Embryonic facial prominence (tissue), 1 donor: ENCODE measurements at regions not wholly inside any gene's neighbourhood (a gene's known extent, or its start where the extent isn't known, plus 50 kb on each side); places are given as distances from the start of the nearest gene placed in this dataset.

Experiments
- DNase-seq: peaks from one replicate; pipeline ENCODE4 v3.0.0-alpha.2; 2016; ENCODE audit errors: extremely low spot score

DNA sequence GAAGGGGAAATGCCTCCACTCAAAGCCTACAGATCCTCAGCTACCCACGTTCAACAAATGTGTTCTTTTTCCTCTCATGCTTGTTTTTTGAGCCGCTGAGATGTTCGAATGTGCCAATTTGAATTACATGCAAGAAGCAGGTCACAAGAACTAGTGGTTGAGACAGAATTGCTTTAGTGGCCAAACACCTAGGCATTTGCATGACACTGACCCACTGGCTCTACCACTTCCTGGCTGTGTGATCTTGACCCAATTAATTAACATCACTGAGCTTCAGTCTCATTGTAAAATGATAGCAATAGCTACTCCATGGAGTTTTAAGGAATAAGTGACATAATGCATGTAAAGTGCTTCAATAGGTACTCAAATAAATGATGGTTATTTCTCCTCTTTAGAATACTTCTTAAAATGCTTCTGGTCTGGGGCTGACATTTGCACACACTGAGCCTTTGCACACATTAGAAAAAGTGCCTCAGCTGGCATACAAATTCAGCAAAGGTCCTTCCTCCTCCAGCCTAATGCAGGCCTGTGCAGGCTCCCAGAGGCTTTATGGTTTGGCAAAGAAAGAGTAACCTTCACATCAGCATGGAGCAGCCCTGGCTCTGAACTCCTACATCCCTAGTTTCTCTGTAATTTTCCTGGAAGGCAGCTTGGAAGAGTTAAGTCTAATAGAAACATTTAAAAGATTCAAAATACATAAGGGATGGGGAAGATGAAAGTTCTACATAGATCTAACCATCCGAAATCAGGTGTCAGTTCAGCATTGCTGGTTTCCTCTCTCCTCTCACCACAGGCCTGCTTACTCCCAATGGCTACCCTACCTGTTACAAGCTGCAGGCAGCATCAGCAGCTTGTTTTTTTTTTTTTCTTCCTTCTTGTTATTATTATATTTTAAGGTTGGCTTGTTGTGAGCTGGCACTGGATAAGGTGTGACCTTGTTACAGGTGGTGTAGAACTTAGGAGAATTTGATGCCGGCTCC, 107.4 kb downstream of the TBX19 start:
- DNase-seq: no peak

DNA sequence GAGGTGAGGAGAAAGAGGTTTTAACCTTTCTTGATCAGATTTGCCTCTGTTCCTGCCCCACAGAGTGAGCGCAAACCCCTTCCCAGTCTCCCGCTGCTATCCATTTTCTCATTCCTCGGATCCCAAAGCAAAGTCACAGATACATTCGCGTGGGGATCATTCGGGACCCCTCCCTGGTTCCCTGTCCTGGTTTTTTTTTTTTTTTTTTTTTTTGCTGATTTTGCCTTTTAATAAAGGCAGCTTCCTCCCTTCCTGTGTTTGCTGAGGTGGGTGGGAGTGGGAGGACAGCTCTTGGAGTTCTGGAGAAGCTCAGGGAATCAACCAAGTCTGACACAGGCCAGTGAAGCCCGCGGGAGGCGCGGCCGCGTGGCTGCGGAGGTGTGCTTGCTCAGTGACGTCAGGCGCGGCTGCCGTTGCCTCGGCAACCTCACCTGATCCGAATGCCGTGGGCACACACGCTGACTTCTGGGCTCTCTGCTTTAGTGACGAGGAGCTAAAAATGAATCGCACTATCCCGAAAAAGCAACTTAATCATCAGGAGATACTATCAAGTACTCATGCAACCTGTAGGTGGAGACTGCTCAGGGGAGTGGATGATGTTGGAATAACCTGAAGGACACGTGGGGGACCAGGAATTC, 106.4 kb downstream of the TBX19 start:
- no peak for DNase-seq

DNA sequence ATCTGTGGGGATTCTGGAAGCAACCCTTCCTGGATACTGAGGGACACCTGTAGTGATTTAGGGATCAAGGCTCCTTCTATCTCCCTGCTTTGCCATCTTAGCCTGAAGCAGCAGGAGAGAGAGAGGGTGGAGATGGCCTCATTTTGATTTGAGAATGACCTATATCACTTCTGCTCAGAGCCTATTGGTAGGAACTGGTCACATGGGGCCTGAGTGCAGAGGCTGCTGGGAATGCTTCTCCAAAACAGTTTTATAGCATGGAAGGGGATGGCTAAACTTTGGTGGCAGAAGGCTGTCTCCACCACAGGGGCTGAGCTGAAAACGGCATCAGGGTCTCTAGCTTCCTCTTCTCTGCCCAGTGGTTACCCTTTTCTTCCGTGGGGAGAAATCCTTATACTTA, 105.8 kb downstream of the TBX19 start:
- no peak for DNase-seq

DNA sequence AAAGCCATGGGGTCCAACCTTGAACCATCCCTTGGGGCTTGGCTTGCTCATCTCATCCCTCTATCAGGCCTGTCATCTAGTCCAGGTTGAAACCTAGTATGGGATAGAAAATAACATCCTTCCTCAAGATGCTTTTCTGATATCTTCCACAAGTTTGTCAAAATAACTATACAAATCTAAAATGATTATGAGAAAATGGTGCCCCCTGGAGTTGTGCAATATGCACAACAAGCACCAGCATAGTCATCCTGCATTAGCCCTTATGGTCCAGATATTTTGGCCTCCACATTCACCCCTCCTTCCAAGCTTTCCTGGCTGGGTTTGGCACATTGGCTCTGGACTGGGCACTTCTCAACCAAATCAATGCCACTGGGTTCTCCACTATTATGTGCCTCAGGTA, 101.2 kb downstream of the TBX19 start:
- no peak for DNase-seq

DNA sequence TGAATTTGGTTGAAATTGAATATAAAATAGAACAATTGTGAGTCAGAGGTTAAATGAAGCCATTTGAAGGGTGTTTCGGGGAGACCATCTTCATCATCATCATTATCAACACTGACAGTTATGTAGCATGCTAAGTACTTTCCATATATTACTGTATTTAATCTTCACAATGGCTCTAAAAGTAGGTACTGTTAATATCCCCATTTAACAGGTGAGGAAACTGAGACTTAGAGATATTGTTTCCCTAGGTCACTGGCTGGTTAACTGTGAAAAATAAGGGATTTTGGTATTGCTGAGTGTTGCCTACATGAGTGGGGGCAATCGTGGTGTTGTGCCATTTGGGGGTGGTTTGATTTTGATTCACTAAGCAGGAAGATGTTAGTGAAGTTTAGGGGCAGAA, 100.3 kb downstream of the TBX19 start:
- DNase-seq: no peak

DNA sequence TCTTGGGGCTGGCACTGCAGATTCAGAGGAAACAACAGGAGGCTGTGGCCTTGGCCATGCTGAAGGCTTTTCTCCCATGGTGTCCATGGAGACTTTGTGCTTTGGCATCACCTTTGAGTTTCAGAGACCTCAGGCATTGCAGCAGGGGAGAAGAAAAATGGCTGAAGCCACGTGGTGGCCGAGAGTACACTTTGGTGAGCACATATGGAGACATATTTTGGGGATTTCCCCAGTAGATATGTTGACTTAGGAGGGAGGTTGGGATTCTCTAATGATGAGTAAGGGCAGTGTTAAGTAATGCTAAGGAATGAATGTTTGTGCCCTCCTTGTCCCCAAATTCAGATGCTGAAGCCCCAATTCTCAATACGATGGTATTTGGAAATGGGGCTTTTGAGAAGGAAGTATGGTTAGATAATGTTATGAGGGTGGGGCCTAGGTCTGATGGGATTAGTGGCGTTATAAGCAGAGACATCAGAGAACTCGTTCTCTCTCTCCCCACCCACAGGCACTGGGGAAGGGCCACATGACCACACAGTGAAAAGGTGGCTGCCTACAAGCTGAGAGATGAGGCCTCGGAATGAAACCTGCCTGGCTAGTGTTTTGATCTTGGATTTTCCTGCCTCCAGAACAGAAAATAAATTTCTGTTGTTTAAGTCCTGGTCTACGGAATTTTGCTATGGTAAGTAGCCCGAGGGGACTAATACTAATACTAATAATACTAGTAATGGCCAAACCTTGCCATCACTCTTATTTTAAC, 98.6 kb downstream of the TBX19 start:
- no peak for DNase-seq

DNA sequence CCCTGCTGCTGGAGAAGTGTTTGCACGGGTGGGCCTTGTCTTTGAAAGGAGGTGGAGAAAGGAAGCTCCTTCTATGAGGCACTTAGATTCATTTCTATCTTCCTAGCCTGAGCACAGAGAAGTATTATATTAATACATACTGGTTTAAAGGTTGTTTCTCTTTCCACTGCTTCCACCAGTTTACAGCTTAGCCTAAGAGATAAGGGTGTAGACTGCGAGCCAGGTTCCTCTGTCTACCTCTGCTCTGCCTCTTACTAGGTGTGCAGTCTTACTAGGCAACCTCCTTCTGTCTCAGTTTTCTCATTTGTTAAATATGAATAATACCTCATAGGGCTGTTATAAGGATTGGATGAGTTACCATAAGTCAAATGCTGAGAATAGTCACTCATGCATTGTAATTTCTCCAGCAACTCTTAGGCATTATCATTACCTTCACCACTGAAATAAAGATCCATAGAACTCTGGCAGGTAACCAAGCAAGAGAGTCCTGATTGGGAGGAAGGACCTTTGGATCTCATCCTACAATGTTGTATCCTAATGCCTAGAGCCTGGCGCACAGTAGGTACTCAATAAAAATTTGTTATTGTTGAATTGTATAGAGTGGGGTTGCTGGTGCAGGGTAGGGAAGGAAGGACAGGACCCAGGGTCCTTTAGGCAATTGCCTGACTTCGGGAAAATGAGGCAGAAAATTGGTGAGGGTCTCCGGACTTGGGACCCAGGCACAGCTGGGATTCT, 95.1 kb downstream of the TBX19 start:
- no peak for DNase-seq

DNA sequence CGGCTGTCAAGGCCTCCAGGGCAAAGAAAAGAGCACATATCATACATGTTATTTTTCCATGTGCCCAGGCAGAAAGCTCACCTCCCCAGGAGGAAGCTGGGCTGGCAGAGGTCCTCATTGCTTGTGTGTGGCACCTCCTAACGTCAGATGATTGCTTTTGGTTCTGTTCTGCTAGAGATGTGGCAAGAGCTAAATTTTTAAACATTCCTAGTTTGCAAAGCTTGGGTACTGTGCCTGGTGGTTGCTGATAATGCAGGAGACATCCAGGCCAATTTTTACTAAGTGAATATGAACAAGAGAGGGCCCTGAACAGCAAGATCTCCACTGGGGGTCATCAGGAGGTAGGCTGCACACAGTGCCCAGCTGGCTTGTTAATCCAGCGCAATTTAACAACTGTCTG, 93.9 kb downstream of the TBX19 start:
- no peak for DNase-seq

DNA sequence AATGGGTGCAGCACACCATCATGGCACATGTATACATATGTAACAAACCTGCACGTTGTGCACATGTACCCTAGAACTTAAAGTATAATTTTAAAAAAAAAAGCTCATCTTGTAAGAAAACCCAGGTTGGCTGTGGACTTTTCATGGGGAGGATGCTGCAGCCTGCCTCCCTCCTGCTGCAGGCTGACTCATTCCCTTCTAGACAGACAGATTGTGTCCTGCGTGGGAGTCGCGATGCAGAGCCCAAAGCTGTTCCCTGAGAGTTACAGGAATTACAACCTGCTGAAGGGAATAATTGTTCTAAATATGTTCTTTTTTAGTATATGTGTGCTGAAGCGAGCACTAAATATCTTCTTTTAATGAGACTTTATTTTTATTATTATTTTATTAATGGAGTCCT, 93.2 kb downstream of the TBX19 start:
- no peak for DNase-seq

DNA sequence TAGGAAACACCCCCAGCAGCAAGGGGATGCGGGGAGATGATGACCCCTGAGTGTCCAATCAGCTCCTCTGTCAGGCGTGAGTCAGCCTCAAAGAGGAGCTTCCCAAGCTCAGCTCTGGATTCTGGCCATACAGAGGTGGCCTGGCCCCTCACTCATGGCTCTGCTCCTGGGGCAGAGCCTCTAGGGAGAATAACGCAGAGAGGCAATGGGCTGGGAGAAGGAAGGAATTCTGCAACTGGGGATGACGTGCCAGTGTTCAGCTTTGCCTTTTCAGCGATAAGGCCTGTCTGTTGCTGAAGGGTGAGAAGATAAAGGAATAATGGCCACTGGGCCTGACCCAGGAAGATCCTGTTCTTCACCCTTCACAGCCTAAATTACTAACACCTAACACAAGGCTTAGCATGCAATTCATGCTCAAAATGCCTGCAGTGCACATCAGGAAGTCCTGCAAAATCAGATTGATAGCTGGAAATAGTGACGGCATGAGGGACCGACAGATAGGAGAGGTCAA, 92.2 kb downstream of the TBX19 start:
- DNase-seq: no peak

DNA sequence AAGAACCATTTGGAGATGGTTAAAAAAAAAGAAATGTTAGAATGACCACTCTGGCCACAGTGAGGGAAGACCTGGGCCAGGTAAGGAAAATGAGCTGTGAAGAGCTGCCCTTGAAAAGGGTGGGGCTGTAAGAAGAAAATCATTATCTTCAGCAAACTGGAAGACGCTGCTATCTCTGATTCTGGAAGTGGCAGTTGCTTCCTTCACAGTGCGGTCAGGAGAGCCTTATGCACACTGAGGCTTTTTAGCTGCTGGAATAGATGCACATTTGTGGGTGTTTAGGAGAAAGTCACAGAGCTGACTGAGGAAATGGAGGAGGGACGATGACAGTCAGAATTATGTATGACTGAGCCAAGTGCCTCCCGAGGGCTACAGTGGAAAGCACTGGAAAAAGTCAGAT, 91.6 kb downstream of the TBX19 start:
- DNase-seq: no peak

DNA sequence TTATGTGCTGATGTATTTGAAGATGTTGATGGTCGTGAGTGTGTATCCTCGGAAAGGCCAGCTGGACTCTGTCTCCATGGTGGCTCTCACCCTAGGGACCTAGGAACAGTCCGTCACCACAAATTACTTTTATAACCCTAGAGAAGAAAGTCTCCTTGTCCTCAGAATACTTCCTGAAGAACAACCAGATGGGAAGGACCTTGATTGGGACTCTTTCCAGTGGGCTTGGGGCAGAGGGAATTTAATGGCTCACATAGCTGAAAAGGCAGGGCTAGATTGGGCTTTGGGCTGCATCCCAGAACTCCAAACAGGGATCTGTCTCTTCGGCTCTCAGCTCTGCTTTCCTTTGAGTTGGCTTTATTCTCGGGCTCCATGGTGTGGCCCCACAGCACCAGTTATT, 90.8 kb downstream of the TBX19 start:
- no peak for DNase-seq

DNA sequence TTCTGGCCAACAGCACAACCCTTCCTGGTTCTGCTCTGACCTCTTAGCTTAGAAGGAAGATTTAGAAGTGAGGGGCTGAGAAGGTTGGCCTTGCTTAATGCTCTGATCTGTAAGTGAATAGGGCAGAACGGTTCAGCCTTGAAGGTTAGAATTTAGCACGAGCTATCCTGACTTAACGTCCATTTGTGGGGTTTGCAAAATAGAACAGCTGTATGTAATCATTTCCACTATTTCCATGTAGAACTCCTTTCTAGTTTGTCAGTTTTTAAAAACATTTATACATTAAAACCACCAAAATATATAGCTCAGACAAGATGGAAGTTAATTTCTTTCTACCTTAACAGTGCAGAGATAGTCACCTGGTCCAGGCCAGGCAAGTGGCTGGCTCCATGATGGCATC, 89.9 kb downstream of the TBX19 start:
- no peak for DNase-seq

DNA sequence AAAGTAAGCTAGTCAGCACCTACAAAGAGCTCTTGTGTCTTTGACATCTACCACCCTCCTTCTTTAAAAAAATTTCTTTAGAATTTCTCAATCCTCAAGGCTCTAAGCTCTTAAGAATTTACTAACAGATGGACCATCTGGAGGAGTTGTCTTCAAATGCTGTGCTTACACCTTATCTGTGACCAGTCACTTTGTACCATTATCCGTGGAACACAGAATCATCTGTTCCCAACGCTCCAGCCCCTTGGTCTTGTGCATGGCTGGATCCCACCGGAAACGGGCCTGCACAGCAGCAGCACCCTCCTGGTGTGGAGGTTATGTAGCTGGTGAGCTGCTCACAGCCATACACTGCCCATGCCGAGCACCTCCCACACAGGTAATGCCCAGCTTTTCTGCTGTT, 89.0 kb downstream of the TBX19 start:
- no peak for DNase-seq

DNA sequence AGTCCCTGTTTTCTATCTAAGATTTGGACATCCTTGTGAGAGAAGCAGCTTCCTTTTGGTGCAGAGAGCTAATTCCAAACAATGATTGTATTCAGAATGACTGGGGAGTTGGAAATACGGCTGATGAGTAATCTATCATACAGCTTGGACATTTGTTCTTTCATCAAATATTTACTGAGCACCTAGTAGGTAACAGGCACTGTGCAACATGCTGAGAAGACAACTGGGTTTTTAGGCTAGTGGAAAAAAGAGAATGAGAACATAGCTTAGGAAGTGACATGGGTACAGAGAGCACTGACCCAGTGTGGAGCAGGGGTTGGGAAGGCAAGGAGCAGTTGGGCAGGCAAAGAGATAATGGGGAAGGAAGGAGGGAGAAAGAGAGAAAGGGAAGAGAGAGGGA, 87.5 kb downstream of the TBX19 start:
- DNase-seq: no peak

DNA sequence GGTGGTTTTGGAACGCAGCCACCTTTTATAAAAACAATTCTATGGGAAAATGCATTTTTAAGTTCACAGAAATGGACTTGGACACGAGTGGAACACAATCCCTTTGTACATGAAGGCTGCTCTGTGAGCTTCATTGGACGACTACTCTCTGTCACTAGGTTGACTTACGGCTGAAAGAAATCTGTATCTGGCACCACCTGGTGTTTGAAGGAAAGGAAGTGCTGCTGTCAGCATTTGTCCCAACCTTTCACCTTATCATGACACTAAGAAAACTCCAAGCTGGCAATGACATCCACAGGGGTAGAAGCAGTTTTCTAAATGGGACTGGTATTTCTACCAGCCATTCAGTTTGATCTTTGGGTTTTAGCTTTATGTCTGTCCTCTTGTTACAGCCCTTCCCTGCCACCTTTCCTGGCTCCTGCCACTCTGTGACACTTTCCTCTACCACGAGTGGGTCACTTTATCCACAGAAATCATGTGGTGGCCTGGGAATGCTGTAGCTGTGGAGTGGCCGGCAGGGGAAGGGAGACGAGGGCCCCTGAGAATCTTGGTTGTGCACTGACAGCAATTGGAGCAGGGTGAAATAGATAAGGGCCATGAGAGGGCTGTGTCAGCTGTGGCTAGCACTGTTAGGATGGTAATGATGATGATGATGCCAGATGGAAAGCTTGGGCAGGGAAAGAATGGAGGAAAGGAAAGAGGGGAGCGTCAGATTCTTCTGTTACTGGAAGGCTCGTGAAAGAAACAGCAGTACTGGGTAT, 85.2 kb downstream of the TBX19 start:
- DNase-seq: no peak
